D721Med (cell line): ENCODE measurements at regions not wholly inside any gene's neighbourhood (a gene's known extent, or its start where the extent isn't known, plus 50 kb on each side); places are given as distances from the start of the nearest gene placed in this dataset.

Experiments used
- DNase-seq: peaks from one replicate; pipeline ENCODE4 v3.0.0; 2011; ENCODE audit warnings: low spot score; ENCODE audit not compliant: insufficient read length
- FAIRE-seq: peaks from 2 replicates; lab custom pipeline; 2011; peaks lifted over from hg19 to GRCh38; lab: Jason Lieb, UNC
- CTCF ChIP-seq: IDR thresholded peaks from 2 replicates; pipeline ENCODE4 v1.5.1; 2012; ENCODE audit warnings: mild to moderate bottlenecking, control low read depth; ENCODE audit not compliant: insufficient read depth; ENCODE audit errors: missing control alignments

GRCh38 chr2:51601706-51602105, 569.8 kb upstream of the NRXN1 start:
- FAIRE-seq = no peak
- no peak for TF ChIP-seq CTCF
- DNase-seq = no peak

DNA sequence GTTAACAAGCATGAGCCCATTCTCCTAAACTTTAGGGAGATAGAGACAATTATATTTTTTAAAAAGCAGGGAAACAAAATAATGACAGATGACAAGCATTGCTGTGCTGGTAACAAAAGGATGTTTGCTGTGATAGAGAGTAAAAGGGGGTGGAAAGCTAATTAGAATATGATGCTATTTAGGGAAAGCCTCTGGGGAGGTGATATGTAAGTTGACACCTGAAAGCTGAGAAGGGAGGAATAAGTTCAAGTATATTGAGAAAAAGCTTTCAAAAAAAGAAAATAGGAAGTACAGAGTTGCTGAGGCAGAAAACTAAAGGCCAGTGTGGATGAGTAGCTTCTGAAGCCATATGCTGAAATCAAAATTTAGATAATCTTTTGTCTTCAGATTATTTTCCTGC, 565.2 kb upstream of the NRXN1 start:
- no peak for FAIRE-seq

GRCh38 chr2:51595836-51596235, 563.9 kb upstream of the NRXN1 start:
- no peak for DNase-seq
- no peak for TF ChIP-seq CTCF
- no peak for FAIRE-seq

More for the DNA sequence above, 565.2 kb upstream of the NRXN1 start:
- no peak for TF ChIP-seq CTCF
- DNase-seq = no peak

DNA sequence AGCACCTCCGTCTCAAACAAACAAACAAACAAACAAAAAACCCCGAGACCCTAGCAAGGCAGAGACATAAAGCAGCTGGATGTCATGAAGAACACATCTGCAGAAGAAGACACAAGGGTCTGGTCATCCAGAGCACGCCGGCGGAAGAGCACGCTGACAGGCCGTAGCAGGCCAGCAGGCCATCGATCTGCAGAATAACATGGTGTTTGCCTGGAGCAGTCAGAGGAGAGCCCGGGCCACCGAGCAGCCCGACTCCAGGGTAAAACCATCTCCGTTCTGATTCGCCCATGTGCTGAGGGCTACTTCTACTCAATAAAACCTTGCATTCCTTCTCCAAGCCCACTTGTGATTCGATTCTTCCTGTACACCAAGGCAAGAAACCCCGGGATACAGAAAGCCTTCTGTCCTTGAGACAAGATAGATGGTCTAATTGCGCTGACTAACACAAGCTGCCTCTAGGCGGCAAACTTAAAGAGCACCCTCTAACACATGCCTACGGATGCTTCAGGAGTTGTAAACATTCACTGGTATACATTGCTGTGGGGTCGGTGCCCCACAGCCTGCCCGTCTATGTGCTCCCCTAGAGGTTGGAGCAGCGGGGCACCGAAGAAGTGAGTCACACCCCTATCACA, 549.8 kb upstream of the NRXN1 start:
- FAIRE-seq (no peak), DNase-seq (no peak)
- no peak for TF ChIP-seq CTCF

DNA sequence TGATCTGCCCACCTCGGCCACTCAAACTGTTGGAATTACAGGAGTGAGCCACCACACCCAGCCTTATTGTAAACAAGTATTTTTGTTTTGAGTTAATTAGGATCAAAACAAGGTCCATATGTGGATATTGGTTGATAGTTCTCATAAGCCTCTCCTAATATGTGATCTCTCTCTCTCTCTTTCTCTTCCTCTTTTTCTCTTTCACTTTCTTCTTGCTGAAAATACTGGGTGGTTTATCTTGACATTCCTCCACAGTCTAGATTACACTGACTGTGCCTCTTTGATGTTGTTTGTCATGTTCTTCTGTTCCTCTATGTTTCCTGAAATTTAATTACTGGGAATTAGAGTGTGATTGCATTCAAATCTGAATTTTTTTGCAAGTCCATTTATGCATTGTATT, 547.5 kb upstream of the NRXN1 start:
- TF ChIP-seq CTCF = no peak
- no peak for FAIRE-seq
- no peak for DNase-seq

- no peak for FAIRE-seq
- no peak for TF ChIP-seq CTCF
- no peak for DNase-seq
Observed at GRCh38 chr2:51575181-51575580, 543.2 kb upstream of the NRXN1 start.

DNA sequence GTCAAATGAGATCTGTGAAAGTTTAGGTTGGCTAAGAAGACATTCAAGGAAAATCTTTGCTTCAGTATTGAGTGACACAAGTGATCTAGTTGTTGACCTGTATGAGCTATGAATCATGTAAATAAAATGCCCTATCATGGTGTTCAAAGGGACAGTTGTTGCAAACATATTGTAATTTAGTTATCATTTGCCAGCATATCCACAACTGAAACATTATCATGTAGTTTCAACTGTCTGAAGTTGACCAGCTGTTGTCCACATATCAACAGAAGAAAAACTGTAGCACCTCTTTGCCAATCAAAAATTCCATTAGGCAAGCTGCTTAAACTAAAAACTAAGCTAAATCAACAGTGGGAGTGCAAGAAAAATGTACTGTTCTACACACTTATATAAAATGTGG, 527.1 kb upstream of the NRXN1 start:
- TF ChIP-seq CTCF = no peak
- no peak for DNase-seq
- no peak for FAIRE-seq
